Loucy (cell line): ENCODE measurements at regions not wholly inside any gene's neighbourhood (a gene's known extent, or its start where the extent isn't known, plus 50 kb on each side); places are given as distances from the start of the nearest gene placed in this dataset.

ENCODE experiments used
- CTCF ChIP-seq: fragments of 200-600 bp; sonication (generic); conservative IDR thresholded peaks from 2 replicates; pipeline ENCODE4 v1.5.1; 2014; ENCODE audit warnings: mild to moderate bottlenecking, antibody characterized with exemption, low read length
- EZH2phosphoT487 ChIP-seq: fragments of 200-600 bp; IDR thresholded peaks from 2 replicates; pipeline ENCODE4 v1.6.1; 2018; ENCODE audit warnings: antibody characterized with exemption, mild to moderate bottlenecking, moderate library complexity, borderline replicate concordance

GRCh38 chr10:78492424-78492823 lies 458.8 kb downstream of the RPS24 start:
- TF ChIP-seq CTCF (no peak), EZH2phosphoT487 (no peak)
